NCI-H82 treated with DMSO at 0.1 percent for 48 hours (cell line): ENCODE measurements at regions not wholly inside any gene's neighbourhood (a gene's known extent, or its start where the extent isn't known, plus 50 kb on each side); places are given as distances from the start of the nearest gene placed in this dataset.
"Not testable (repeated sequence)": the region's sequence is repeated elsewhere in the genome, so short reads cannot be mapped to it uniquely, and the experiment has no call there.

Experiments used
- DNase-seq: peaks from one replicate; lab custom pipeline; 2025; ENCODE audit not compliant: unreplicated experiment; lab: John Stamatoyannopoulos, UW

GRCh38 chr6:120931520-120932180 lies 402.6 kb downstream of the TBC1D32 start:
- DNase-seq: not testable (repeated sequence)

DNA sequence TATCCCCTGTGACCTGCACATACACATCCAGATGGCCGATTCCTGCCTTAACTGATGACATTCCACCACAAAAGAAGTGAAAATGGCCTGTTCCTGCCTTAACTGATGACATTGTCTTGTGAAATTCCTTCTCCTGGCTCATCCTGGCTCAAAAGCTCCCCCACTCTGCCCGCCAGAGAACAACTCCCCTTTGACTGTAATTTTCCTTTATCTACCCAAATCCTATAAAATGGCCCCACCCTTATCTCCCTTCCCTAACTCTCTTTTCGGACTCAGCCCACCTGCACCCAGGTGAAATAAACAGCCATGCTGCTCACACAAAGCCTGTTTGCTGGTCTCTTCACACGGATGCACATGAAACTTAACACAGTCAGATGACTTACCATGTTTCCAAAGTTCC lies 403.8 kb downstream of the TBC1D32 start:
- DNase-seq: not testable (repeated sequence)

GRCh38 chr6:120924214-120924613 lies 410.1 kb downstream of the TBC1D32 start:
- DNase-seq: no peak

DNA sequence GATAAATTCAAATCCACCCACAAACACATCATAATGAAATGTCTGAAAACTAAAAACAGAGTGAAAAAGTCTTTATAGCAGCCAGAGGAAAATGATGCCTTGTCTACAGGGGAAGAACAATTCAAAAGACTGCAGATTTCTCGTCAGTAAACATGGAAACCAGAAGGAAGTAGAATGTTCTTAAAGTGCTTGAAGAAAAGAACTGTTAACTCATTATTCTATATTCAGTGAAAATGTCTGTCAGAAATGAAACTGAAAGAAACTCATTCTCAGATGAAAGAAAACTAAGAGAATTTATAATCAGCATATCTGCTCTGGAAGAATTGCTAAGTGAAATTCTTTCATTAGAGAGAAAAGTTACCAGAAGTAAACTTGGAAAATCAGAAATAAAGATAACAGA lies 416.1 kb downstream of the TBC1D32 start:
- DNase-seq: no peak

DNA sequence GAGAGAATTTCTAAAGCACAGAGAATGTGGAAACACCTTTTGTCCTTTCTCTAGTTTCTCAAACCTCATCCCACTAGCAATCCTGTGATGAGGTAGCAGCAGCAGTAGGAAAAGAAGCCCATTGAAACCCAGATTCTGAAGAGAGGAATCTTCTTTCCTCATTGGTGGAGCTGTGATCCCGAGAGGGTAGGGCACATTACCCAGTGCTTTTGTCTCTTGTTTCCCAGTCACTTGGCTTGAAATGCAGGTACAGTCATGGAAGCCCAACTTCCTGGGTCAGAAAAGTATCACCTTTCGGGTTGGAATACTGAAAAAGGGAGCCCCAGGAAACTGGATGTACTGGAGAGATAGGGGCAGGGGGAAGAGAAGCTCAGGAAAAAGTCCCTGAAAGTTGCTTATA lies 417.4 kb downstream of the TBC1D32 start:
- DNase-seq: no peak

DNA sequence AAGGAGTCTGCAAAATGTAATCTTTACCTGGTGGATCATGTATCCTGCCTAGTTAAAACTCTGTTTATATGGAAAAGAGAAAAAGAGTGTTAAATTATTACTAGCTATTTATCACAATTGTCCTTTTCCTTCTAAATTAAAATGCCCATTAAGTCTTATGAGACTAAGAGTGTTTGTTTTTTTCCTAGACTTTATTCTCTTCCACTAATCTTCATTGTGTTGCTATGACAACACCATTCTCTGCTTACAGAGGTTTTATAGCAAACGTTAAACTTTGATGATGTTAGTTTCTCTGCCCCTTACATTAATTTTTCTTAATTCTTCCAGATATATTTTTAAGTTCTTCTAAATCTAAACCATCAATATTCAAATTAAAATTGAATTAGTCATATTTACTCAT lies 420.8 kb downstream of the TBC1D32 start:
- DNase-seq: no peak

- DNase-seq: no peak
Observed at GRCh38 chr6:120908767-120909166, 425.5 kb downstream of the TBC1D32 start.

GRCh38 chr6:120903836-120904235 lies 430.4 kb downstream of the TBC1D32 start:
- no peak for DNase-seq

- DNase-seq: no peak
Observed at GRCh38 chr6:120899932-120900331, 434.3 kb downstream of the TBC1D32 start.

GRCh38 chr6:120894077-120894476 lies 440.2 kb downstream of the TBC1D32 start:
- no peak for DNase-seq

- DNase-seq: no peak
Observed at GRCh38 chr6:120876931-120877330, 457.3 kb downstream of the TBC1D32 start.

- DNase-seq: no peak
Observed at GRCh38 chr6:120876424-120876823, 457.9 kb downstream of the TBC1D32 start.

DNA sequence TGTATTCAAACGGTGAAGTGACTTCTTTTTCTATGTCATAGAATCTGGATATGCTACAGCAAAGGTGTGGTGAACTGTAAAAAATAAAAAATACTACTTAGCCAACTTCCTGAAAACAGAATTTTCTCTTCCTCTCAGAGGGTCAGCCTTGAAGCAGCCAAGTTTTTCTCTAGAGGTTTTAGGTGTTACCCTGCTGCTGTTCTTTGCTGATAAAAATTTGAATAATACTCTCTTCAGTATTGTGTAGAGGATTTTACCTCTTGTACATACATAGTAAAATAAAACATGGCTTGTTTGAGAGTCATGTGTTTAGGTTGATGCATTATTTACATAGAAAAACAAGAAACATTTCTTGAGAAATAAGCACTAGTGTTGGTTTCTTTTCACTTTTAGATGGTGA lies 458.4 kb downstream of the TBC1D32 start:
- DNase-seq: no peak

DNA sequence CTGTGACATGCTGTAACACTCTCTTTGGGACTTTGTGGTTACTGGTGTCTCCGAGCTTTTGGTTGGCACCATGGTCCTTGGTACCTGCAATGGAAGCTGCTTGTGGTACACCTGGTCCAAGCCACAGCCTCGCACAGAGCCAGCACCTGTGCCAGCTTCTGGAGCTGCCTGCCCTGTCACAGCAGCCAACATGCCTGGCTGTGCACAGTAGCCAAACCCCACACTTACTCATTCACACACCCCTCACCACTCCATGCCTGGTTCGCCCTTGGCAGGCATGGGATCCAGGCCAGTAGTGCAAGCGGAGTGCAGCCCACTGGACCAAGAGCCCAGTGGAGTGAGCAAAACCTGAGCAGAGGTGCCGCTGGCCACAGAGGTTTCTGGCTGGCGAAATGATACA lies 459.9 kb downstream of the TBC1D32 start:
- no peak for DNase-seq

DNA sequence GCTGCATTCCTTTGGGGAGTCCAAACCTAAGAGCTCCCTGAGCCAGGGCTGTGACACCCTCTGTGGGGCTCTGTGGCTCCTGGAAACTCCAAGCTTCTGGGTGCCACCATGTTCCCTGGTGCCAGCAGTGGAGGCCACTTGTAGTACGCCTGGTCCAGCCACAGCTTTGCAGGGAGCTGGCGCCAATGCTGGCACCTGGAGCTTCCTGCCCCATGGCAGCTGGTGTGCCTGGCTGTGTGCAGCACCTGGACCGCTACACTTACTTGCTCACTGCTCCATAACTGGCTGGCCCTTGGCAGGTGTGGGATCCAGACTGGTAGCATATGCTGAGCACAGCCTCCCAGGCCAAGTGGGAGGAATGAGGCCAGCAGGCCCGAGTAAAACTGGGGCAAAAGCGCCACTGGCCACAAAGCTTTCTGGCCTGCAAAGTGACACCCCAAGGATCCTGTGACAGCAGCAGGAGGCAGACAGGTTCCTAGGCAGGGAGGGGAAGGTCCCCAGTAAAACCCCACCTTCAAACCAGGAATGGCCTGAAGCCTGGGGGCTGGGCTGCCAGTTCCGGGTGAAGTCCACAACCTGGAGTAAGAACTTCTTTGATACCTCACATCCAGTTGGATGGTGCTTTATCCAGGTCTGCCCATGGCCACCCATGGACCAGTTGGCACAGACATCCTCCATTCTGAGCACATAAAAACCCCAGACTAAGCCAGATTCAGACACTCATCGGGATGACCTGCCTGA lies 461.0 kb downstream of the TBC1D32 start:
- DNase-seq: no peak

- DNase-seq: no peak
Observed at GRCh38 chr6:120872262-120872578, 462.1 kb downstream of the TBC1D32 start.

DNA sequence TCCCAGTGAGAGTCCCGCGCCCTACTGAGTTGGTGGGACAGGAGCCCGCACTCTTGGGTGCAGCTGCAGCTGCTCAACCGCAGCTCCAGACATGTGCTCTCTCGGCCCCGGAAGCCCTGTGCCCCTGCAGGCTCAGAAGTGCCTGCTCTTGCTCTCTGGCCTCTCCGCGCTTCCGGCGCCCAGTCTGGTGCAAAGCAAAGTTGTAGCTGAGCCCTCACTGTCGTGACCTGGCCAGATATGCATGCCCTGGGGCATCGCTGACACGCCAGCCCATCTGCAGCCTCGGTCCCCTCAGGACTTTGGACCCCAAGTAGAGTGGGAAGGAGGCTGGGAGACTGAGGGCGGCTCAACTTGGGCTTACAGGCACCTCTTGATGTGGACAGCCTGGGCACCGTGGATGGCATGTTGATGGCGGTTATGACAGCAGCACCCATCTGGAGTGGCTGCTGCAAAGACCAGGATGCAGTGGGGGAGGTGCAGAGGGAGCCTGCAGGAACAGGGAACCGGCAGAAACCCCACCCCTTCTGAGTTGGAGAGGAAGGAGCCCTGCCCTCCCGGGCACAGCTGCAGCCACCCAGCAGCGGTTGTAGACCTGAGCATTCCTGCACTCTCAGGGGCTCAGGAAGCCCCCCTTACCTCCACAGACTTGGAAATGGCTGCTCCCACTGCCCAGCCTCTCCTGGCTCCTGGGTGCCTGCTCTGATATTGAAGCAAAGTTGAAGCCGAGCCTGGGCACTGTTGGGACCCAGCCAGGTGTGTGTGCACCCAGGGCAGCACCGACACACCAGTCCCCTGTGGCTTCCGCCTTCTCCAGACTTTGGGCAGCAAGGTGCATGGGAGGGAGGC lies 462.6 kb downstream of the TBC1D32 start:
- no peak for DNase-seq

DNA sequence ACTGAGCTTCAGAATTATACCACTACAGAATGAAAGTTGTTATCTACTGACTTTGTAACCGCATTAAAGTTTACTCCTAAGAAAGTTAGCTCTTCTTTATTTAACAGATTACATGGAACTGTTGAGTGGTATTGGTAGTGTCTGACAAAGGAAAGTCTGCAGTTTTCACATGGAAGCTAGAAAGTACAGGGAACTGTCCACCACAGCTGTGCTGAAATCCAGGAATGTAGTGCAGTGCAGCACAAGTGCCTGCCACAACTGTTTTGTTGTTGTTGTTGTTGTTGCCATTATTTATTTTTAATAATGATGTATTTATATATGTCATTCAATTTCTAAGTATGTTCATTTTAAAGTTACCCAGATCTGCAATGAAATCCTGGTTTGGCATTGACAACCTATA lies 464.9 kb downstream of the TBC1D32 start:
- no peak for DNase-seq

- no peak for DNase-seq
Observed at GRCh38 chr6:120857422-120857821, 476.9 kb downstream of the TBC1D32 start.

DNA sequence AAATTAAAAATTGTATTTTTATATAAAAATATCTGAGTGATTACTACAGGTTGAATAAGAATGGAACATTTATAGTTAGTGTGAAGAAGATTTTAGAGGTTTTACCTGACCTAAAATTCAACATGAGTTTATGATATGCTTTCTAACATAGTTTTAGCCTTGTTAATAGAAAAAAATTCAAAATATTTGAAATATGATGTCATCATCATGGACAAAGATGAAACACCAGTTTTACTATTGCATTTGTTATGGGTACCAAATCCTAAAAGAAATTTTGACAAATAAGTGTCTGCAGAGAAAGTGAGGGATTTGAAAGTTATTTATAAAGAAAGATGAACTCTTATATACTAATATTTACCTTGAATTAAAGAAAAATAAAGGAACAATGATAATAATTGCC lies 479.7 kb downstream of the TBC1D32 start:
- no peak for DNase-seq

GRCh38 chr6:120853489-120853888 lies 480.8 kb downstream of the TBC1D32 start:
- no peak for DNase-seq

GRCh38 chr6:120852293-120852849 lies 481.9 kb downstream of the TBC1D32 start:
- no peak for DNase-seq
